WI38 (cell line): ENCODE measurements at regions not wholly inside any gene's neighbourhood (a gene's known extent, or its start where the extent isn't known, plus 50 kb on each side); places are given as distances from the start of the nearest gene placed in this dataset.

Source experiments
- H3K4me3 ChIP-seq: 2 replicates; pipeline ENCODE4 v1.5.1; 2011; ENCODE audit warnings: low read depth, mild to moderate bottlenecking, control low read depth, low read length
- CTCF ChIP-seq: IDR thresholded peaks from 2 replicates; pipeline ENCODE4 v1.5.1; 2012; ENCODE audit warnings: low read depth, mild to moderate bottlenecking, control low read depth, low read length

- TF ChIP-seq CTCF, result no peak
- no peak overlapping the region for H3K4me3 ChIP-seq
Measured at GRCh38 chr14:97921296-97921695, 1124.1 kb downstream of the VRK1 start.

DNA sequence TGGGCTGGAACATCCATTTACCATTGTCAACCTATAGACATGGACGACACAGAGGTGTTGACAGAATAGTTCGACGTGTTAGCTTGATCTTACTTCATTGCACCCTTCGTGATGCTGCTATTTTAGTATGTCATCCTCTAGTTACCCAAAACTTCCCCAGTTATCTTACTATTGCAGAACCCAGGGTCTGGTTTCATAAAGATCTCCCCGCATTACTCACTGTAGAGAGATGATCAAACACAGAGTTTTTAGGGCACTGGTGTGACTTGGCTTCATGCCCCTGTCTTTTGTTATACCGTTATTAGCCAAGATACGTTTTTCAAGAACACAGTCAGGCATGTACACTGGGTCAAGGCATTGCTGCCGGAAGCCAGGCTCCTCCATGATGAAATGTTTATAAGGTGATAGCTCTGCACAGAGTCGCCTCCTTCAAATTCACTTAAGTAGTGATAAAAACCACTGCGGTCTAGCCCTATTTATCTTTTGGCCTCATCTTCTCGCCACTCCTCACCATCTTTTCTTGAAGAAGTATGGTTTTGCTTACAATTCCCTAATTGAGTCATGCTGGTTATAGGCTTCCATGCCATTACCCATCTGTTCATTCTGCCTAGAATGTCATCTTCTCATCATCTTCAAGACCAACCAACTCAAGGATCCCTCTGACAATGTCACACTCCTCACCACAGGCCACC, 1127.9 kb downstream of the VRK1 start:
- no peak for TF ChIP-seq CTCF
- no peak overlapping the region for H3K4me3 ChIP-seq

GRCh38 chr14:97930166-97930565, 1133.0 kb downstream of the VRK1 start:
- no peak for TF ChIP-seq CTCF
- no peak overlapping the region for H3K4me3 ChIP-seq

DNA sequence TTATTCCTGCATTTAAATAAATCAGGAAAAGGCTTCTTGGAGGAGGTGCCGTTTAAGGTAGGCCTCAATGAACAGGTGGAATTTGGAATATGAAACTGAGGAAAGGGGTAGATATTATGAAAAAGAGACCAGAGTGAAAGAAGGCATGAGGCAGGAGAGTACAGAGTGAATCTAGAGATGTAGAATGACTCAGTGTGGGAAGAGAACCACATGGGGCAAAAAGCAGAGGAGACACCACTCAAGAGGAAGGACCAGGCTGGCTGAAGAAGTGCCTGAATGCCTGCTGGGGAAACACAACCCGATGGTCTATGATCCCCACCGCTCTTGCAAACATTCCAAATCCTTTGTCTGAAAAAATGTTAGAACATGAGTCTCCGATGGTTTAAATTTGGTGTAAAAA, 1134.1 kb downstream of the VRK1 start:
- TF ChIP-seq CTCF, result no peak

GRCh38 chr14:97942921-97943320, 1145.7 kb downstream of the VRK1 start:
- TF ChIP-seq CTCF, result no peak
- H3K4me3 ChIP-seq, result no peak overlapping the region

More for the DNA sequence above, 1134.1 kb downstream of the VRK1 start:
- no peak overlapping the region for H3K4me3 ChIP-seq

GRCh38 chr14:97943619-97944018, 1146.4 kb downstream of the VRK1 start:
- no peak for TF ChIP-seq CTCF
- no peak overlapping the region for H3K4me3 ChIP-seq

GRCh38 chr14:97944380-97944779, 1147.2 kb downstream of the VRK1 start:
- no peak overlapping the region for H3K4me3 ChIP-seq
- no peak for TF ChIP-seq CTCF
